ENCODE measurements at regions not wholly inside any gene's neighbourhood (a gene's known extent, or its start where the extent isn't known, plus 50 kb on each side); places are given as distances from the start of the nearest gene placed in this dataset.

GRCh38 chr18:38491195-38491594 is 925.6 kb upstream of the CELF4 start:
- TF ChIP-seq, protein P1, sequence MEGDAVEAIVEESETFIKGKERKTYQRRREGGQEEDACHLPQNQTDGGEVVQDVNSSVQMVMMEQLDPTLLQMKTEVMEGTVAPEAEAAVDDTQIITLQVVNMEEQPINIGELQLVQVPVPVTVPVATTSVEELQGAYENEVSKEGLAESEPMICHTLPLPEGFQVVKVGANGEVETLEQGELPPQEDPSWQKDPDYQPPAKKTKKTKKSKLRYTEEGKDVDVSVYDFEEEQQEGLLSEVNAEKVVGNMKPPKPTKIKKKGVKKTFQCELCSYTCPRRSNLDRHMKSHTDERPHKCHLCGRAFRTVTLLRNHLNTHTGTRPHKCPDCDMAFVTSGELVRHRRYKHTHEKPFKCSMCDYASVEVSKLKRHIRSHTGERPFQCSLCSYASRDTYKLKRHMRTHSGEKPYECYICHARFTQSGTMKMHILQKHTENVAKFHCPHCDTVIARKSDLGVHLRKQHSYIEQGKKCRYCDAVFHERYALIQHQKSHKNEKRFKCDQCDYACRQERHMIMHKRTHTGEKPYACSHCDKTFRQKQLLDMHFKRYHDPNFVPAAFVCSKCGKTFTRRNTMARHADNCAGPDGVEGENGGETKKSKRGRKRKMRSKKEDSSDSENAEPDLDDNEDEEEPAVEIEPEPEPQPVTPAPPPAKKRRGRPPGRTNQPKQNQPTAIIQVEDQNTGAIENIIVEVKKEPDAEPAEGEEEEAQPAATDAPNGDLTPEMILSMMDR (IDR thresholded peaks at IDR 0.05; ENCODE audit: low read depth, low read length, poor library complexity, severe bottlenecking): no peak
- TF ChIP-seq EZH2phosphoT487 (IDR thresholded peaks at IDR 0.05; ENCODE audit: borderline replicate concordance, low read length): no peak

Measured in DOHH2 (cell line).